Erythroblast (primary cell): ENCODE measurements at regions not wholly inside any gene's neighbourhood (a gene's known extent, or its start where the extent isn't known, plus 50 kb on each side); places are given as distances from the start of the nearest gene placed in this dataset.
"Not testable (repeated sequence)": the region's sequence is repeated elsewhere in the genome, so short reads cannot be mapped to it uniquely, and the experiment has no call there.

Experiments
- DNase-seq, 2 experiments: peaks; one replicate each; lab custom pipeline; 2025; lab: John Stamatoyannopoulos, UW
- GATA1 ChIP-seq: IDR thresholded peaks from 2 replicates; pipeline ENCODE4 v1.6.1; 2011; ENCODE audit warnings: low read depth, mild to moderate bottlenecking, control low read depth, low read length, moderate library complexity
- POLR2A ChIP-seq: IDR thresholded peaks from 2 replicates; pipeline ENCODE4 v1.6.1; 2011; ENCODE audit warnings: mild to moderate bottlenecking, low read length

DNA sequence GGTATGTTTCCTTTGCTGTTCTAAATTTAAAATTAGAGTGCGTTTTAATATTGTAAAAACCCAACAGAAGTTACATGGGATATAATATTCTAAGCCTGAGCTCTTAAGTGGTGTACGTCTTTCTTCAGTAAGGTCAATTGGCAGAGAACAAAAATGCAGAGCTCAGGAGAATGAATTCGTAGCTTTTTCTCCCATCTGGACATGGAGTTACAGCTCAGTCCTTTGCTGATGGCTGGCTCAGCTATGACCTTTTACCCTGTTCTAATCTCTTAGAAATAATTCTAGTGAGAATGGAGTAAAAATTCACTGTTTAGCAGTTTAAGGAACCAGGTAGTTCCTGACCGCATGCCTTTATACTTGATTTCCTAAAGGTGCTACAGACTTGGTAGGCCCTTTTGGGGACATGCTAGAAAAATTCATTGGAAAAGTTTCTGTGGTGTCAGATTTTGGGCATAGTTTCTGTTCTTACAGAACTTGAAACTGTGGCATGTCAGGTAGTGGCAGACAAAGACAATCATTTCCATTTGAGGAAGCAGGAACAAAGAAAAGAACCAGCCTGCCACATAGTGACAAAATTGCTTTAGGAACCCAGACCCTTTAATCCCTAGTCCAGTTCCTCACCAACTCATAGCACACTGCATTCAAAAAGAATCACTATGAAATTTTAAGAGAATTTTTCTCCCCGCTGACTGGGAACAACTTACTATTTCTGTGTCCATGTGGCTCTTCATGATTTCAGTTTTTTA lies 566.8 kb upstream of the ZNF804A start:
- TF ChIP-seq GATA1 (no peak), POLR2A (no peak)
- no peak for DNase-seq

GRCh38 chr2:184032983-184033382 lies 565.3 kb upstream of the ZNF804A start:
- no peak for TF ChIP-seq POLR2A
- TF ChIP-seq GATA1 = no peak
- no peak for DNase-seq

GRCh38 chr2:184037273-184037672 lies 561.1 kb upstream of the ZNF804A start:
- TF ChIP-seq POLR2A = no peak
- no peak for TF ChIP-seq GATA1
- DNase-seq = no peak

GRCh38 chr2:184039493-184039892 lies 558.8 kb upstream of the ZNF804A start:
- no peak for DNase-seq
- TF ChIP-seq POLR2A (no peak), GATA1 (no peak)

DNA sequence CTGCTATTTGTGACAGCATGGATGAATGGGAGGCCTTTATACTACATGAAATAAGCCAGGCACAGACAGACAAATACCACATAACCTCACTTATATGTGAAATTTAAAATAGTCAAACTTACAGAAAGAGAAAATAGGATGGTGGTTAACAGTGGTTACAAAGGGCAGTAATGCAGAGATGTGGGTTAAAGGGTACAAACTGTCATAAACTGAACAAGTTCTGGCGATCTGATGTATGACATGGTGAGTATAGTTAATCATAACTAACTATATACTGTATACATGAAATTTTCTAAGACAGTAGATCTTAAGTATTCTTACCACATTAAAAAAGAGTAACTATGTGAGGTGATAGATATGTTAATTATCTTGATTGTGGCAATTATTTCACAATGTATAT lies 558.1 kb upstream of the ZNF804A start:
- TF ChIP-seq POLR2A = no peak
- no peak for TF ChIP-seq GATA1
- no peak for DNase-seq

- DNase-seq = no peak
Measured at GRCh38 chr2:184041077-184041476, 557.3 kb upstream of the ZNF804A start.

DNA sequence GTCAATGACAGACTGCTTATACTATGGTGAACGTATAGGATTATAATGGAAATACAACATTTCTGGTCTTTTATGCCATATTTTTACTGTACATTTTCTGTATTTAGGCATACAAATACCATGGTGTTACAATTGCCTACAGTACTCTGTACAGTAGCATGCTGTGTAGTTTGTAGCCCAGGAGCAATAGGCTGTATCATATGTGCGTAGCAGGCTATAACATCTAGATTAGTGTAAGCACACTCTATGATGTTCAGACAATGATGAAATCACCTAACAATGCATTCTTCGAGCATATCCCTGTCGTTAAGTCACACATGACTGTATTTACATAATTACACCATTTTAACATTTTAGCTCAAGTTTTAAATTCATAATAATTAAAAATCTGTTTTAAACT lies 556.6 kb upstream of the ZNF804A start:
- TF ChIP-seq POLR2A (no peak), GATA1 (no peak)
- DNase-seq = no peak

More at GRCh38 chr2:184041077-184041476, 557.3 kb upstream of the ZNF804A start:
- no peak for TF ChIP-seq GATA1
- no peak for TF ChIP-seq POLR2A

DNA sequence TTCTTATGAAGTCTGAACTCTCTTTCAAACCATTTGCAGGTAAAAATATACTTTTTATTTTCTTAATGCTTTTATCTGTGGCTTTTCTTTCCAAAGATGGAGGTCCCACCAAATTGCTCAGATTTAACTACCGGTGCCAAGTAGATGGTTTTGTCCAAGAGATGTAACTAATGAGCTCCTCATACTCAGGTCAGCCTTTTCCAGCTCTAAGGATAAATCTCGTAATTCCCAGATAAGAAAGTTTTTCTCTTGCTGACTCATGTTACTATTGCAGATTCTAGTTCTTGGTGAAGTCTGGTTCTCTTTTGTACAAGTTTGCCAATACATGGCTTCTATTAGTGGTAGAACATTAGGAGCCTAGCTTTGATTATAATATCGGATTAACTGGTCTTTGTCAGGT lies 550.8 kb upstream of the ZNF804A start:
- DNase-seq = no peak

GRCh38 chr2:184049566-184049965 lies 548.8 kb upstream of the ZNF804A start:
- TF ChIP-seq GATA1 = no peak
- TF ChIP-seq POLR2A = no peak
- no peak for DNase-seq

More for the DNA sequence above, 550.8 kb upstream of the ZNF804A start:
- TF ChIP-seq POLR2A (no peak), GATA1 (no peak)

- no peak for DNase-seq
- no peak for TF ChIP-seq POLR2A
- no peak for TF ChIP-seq GATA1
Measured at GRCh38 chr2:184053326-184053725, 545.0 kb upstream of the ZNF804A start.

DNA sequence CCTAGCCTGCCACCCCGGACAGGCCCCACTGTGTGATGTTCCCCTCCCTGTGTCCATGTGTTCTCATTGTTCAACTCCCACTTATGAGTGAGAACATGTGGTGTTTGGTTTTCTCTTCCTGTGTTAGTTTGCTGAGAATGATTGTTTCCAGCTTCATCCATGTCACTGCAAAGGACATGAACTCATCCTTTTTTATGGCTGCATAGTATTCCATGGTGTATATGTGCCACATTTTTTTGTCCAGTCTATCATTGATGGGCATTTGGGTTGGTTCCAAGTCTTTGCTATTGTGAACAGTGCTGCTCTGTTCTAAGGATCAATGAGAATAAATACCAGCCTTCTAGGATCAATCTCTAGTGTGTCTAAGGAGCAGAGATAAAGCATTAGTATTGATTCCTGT lies 543.9 kb upstream of the ZNF804A start:
- DNase-seq = not testable (repeated sequence)

- no peak for DNase-seq
- TF ChIP-seq POLR2A (no peak), GATA1 (no peak)
Measured at GRCh38 chr2:184057910-184058309, 540.4 kb upstream of the ZNF804A start.

DNA sequence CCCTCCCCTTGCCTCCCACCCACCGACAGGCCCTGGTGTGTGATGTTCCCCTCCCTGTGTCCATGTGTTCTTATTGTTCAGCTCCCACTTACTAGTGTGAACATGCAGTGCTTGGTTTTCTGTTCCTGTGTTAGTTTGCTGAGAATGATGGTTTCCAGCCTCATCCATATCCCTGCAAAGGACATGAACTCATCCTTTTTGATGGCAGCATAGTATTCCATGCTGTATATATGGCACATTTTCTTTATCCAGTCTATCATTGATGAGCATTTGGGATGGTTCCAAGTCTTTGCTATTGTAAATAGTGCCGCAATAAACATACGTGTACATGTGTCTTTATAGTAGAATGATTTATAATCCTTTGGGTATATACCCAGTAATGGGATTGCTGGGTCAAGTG lies 538.1 kb upstream of the ZNF804A start:
- DNase-seq = not testable (repeated sequence)

GRCh38 chr2:184067502-184067901 lies 530.8 kb upstream of the ZNF804A start:
- DNase-seq = no peak
- TF ChIP-seq POLR2A (no peak), GATA1 (no peak)

- no peak for DNase-seq
- TF ChIP-seq GATA1 = no peak
- no peak for TF ChIP-seq POLR2A
Measured at GRCh38 chr2:184072470-184072869, 525.9 kb upstream of the ZNF804A start.
